ENCODE measurements at regions not wholly inside any gene's neighbourhood (a gene's known extent, or its start where the extent isn't known, plus 50 kb on each side); places are given as distances from the start of the nearest gene placed in this dataset.

GRCh38 chr3:5304789-5305683 is 117.5 kb downstream of the EDEM1 start:
- DNase-seq (ENCODE audit: low read depth in 3 of 3), result no peak

GRCh38 chr3:5305684-5305989 is 118.1 kb downstream of the EDEM1 start:
- DNase-seq (ENCODE audit: low read depth in 3 of 3), result no peak

- no peak for DNase-seq (ENCODE audit: low read depth in 3 of 3)
Measured at GRCh38 chr3:5309171-5309570, 121.7 kb downstream of the EDEM1 start.

GRCh38 chr3:5309602-5310001 is 122.1 kb downstream of the EDEM1 start:
- no peak for DNase-seq (ENCODE audit: low read depth in 3 of 3)

- DNase-seq (ENCODE audit: low read depth in 3 of 3), result no peak
Measured at GRCh38 chr3:5310509-5310908, 123.0 kb downstream of the EDEM1 start.

GRCh38 chr3:5312290-5312689 is 124.8 kb downstream of the EDEM1 start:
- DNase-seq (ENCODE audit: low read depth in 3 of 3), result no peak

GRCh38 chr3:5314897-5315296 is 127.4 kb downstream of the EDEM1 start:
- no peak for DNase-seq (ENCODE audit: low read depth in 3 of 3)

GRCh38 chr3:5317557-5317956 is 130.1 kb downstream of the EDEM1 start:
- DNase-seq (ENCODE audit: low read depth in 3 of 3), result no peak

GRCh38 chr3:5319454-5319853 is 131.9 kb downstream of the EDEM1 start:
- no peak for DNase-seq (ENCODE audit: low read depth in 3 of 3)

GRCh38 chr3:5321666-5322340 is 134.3 kb downstream of the EDEM1 start:
- no peak for DNase-seq (ENCODE audit: low read depth in 3 of 3)

GRCh38 chr3:5324780-5325179 is 137.3 kb downstream of the EDEM1 start:
- no peak for DNase-seq (ENCODE audit: low read depth in 3 of 3)

GRCh38 chr3:5330152-5330810 is 142.8 kb downstream of the EDEM1 start:
- no peak for DNase-seq (ENCODE audit: low read depth in 3 of 3)

GRCh38 chr3:5331567-5332269 is 144.2 kb downstream of the EDEM1 start:
- no peak for DNase-seq (ENCODE audit: low read depth in 3 of 3)

GRCh38 chr3:5332270-5332956 is 144.9 kb downstream of the EDEM1 start:
- DNase-seq (ENCODE audit: low read depth in 3 of 3), result no peak

- DNase-seq (ENCODE audit: low read depth in 3 of 3), result no peak
Measured at GRCh38 chr3:5339967-5340535, 152.5 kb downstream of the EDEM1 start.

- no peak for DNase-seq (ENCODE audit: low read depth in 3 of 3)
Measured at GRCh38 chr3:5341610-5342009, 154.1 kb downstream of the EDEM1 start.

- no peak for DNase-seq (ENCODE audit: low read depth in 3 of 3)
Measured at GRCh38 chr3:5343459-5343858, 156.0 kb downstream of the EDEM1 start.

GRCh38 chr3:5344707-5345106 is 157.2 kb downstream of the EDEM1 start:
- DNase-seq (ENCODE audit: low read depth in 3 of 3), result no peak

- no peak for DNase-seq (ENCODE audit: low read depth in 3 of 3)
Measured at GRCh38 chr3:5347486-5347885, 160.0 kb downstream of the EDEM1 start.

GRCh38 chr3:5348229-5348902 is 160.9 kb downstream of the EDEM1 start:
- DNase-seq (ENCODE audit: low read depth in 3 of 3), result no peak

GRCh38 chr3:5349343-5349742 is 161.8 kb downstream of the EDEM1 start:
- no peak for DNase-seq (ENCODE audit: low read depth in 3 of 3)
